MCF 10A (cell line): ENCODE measurements at regions not wholly inside any gene's neighbourhood (a gene's known extent, or its start where the extent isn't known, plus 50 kb on each side); places are given as distances from the start of the nearest gene placed in this dataset.

Source experiments
- BruUV-seq: library from RNA; stranded (reverse); fragments of 400-500 nt; replicated peaks from 2 replicates; lab custom pipeline; 2021; lab: Mats Ljungman, UMichigan
- CTCF ChIA-PET: fragments of 300-600 bp; sonication (Branson Sonifier 250); formaldehyde crosslinking; extraction: SDS; loops from one replicate; lab custom pipeline; 2021; ENCODE audit warnings: antibody characterized with exemption, inconsistent platforms; lab: Yijun Ruan, JAX
- POLR2A ChIA-PET: fragments of 300-600, 350-650 bp; sonication (Branson Sonifier 250); formaldehyde crosslinking; extraction: SDS; loops from one replicate; lab custom pipeline; 2020; ENCODE audit warnings: antibody characterized with exemption, inconsistent platforms; lab: Yijun Ruan, JAX
- DNase-seq: peaks from one replicate; pipeline ENCODE4 v3.0.0-alpha.2; 2018; ENCODE audit not compliant: unreplicated experiment
- H3K27ac Mint-ChIP-seq: one replicate; pipeline ENCODE4 v1.8.0; 2022; ENCODE audit warnings: mild to moderate bottlenecking, low read depth, mixed read lengths; ENCODE audit not compliant: unreplicated experiment
- H3K27me3 Mint-ChIP-seq: one replicate; pipeline ENCODE4 v1.8.0; 2022; ENCODE audit warnings: mixed read lengths; ENCODE audit not compliant: insufficient read depth, unreplicated experiment
- H3K36me3 Mint-ChIP-seq: one replicate; pipeline ENCODE4 v1.8.0; 2022; ENCODE audit warnings: mild to moderate bottlenecking, moderate library complexity, mixed read lengths; ENCODE audit not compliant: insufficient read depth, unreplicated experiment
- H3K4me1 Mint-ChIP-seq: one replicate; pipeline ENCODE4 v1.8.0; 2022; ENCODE audit warnings: mixed read lengths; ENCODE audit not compliant: insufficient read depth, unreplicated experiment
- H3K4me3 Mint-ChIP-seq: one replicate; pipeline ENCODE4 v1.8.0; 2022; ENCODE audit warnings: mild to moderate bottlenecking, moderate library complexity, mixed read lengths; ENCODE audit not compliant: unreplicated experiment
- H3K9me3 Mint-ChIP-seq: one replicate; pipeline ENCODE4 v1.8.0; 2022; ENCODE audit warnings: mixed read lengths; ENCODE audit not compliant: unreplicated experiment
- intact Hi-C: fragments of 100-400 bp; cut with micrococcal nuclease; formaldehyde crosslinking; loops from 2 replicates; pipeline ENCODE4 v1.14.1; 2022
- TF ChIP-seq, protein P1 (sequence below): fragments of 200-600 bp; IDR thresholded peaks from one replicate; pipeline ENCODE4 v1.8.0; 2022; ENCODE audit warnings: antibody characterized with exemption, mild to moderate bottlenecking; ENCODE audit not compliant: unreplicated experiment

DNA sequence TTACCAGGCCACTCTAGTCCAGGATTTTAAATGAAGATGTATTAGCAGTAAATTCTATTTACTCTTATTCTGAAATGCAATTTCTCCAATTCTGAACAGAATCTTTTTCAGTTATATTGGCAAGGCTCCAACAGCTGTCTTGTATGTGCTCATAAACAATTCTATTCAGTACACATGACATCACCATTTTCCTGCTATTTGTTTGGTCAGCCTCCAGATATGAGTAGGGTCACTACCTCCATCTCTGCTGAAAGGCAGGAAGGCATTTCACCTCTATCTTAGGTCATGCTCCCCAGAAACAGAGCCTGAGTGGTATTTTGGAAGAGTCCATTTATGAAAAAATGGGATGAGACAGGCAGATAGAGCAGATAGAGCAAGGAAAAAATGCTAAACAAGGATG, 151.1 kb upstream of the ADGRL3 start:
- Mint-ChIP-seq H3K27me3 (no peaks in the 10 kb centered on the region), H3K36me3 (peaks cover 5% of the 10 kb centered on the region), H3K27ac (no peak overlapping the region), H3K4me3 (no peak overlapping the region), H3K4me1 (no peaks in the 10 kb centered on the region), H3K9me3 (no peaks in the 10 kb centered on the region)
- TF ChIP-seq, protein P1, sequence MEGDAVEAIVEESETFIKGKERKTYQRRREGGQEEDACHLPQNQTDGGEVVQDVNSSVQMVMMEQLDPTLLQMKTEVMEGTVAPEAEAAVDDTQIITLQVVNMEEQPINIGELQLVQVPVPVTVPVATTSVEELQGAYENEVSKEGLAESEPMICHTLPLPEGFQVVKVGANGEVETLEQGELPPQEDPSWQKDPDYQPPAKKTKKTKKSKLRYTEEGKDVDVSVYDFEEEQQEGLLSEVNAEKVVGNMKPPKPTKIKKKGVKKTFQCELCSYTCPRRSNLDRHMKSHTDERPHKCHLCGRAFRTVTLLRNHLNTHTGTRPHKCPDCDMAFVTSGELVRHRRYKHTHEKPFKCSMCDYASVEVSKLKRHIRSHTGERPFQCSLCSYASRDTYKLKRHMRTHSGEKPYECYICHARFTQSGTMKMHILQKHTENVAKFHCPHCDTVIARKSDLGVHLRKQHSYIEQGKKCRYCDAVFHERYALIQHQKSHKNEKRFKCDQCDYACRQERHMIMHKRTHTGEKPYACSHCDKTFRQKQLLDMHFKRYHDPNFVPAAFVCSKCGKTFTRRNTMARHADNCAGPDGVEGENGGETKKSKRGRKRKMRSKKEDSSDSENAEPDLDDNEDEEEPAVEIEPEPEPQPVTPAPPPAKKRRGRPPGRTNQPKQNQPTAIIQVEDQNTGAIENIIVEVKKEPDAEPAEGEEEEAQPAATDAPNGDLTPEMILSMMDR = no peak
- no TSS peak for BruUV-seq
- ChIA-PET CTCF (no interaction called here), POLR2A (no interaction called here)
- no peak for DNase-seq
- intact Hi-C loops = no loop called here

DNA sequence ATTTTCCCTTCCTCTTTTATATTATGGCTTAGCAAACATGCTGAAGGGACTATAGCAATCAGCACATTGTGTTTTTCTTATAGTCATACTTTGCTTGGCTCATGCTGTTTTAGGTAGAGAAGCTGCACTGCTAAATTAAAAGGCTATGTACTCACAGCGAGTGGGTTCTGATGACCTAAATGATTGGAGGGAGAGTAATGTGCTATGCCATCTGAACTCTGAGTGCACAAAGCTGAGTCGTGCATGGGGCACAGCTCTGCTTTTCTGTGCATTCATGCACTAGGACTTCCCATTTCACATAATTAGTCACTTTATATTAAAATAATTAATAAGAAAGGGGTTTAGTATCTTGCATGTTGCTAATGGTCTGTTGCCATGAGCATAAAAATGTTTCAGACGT, 132.7 kb upstream of the ADGRL3 start:
- intact Hi-C loops = no loop called here
- CTCF ChIA-PET = interaction anchor here (0.7 kb wide), 1 partner anchor 166 kb away, joined by 3 read pairs; no protein-coding TSS in a partner anchor
- peaks cover 12% of the 10 kb centered on the region for H3K4me1 Mint-ChIP-seq
- no peaks in the 10 kb centered on the region for H3K36me3 Mint-ChIP-seq
- BruUV-seq = no TSS peak
- POLR2A ChIA-PET = no interaction called here
- no peak for DNase-seq
- H3K9me3 Mint-ChIP-seq = no peaks in the 10 kb centered on the region
- no peak overlapping the region for H3K27ac Mint-ChIP-seq
- TF ChIP-seq, protein P1 = no peak
- H3K27me3 Mint-ChIP-seq = no peaks in the 10 kb centered on the region
- H3K4me3 Mint-ChIP-seq = no peak overlapping the region

DNA sequence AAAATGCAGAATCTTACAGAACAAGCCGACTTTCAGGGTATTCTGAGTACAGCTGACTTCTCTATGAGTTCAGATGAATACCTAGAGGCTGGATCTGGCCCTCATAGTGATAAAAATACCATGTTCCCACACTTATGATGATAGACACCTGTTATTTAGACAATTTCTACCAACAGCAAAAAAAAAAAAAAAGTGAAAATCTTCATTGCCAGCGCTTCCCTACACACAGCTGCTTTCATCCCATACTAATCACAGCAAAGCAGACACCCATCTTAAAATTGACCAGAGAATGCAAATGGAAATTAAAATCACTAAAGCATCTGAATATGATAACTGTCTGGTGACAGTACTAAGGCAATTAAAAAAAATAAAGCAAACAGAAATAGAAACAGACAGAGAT, 132.1 kb upstream of the ADGRL3 start:
- ChIA-PET CTCF (interaction anchor here (0.7 kb wide), 1 partner anchor 383 kb away, joined by 3 read pairs; no protein-coding TSS in a partner anchor), POLR2A (no interaction called here)
- intact Hi-C loops = no loop called here
- Mint-ChIP-seq H3K27ac (no peak overlapping the region), H3K27me3 (no peaks in the 10 kb centered on the region), H3K4me1 (peaks cover 12% of the 10 kb centered on the region), H3K4me3 (no peak overlapping the region), H3K9me3 (no peaks in the 10 kb centered on the region), H3K36me3 (no peaks in the 10 kb centered on the region)
- TF ChIP-seq, protein P1 = no peak
- no TSS peak for BruUV-seq
- DNase-seq = no peak

DNA sequence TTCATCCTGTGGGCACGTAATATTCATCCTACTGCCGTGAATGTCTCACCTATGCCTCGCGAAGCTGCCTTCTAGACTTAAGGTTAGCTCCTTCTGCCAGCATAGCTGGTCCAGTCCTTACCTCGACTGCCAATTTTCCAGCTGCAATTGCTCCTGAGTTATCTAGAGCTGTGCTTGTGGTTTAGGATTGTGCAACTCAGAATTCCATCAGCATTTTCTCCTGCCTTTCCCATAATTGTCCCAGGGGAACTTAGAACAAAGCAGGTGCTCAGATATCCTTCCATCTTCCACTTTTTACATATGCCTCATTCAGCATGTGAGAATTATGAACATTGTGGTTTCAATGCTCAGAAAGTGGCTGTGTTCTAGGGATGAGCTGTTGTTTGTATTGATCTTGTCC, 131.4 kb upstream of the ADGRL3 start:
- peak; percentile 88 for DNase-seq
- no peak overlapping the region for H3K27ac Mint-ChIP-seq
- H3K27me3 Mint-ChIP-seq = no peaks in the 10 kb centered on the region
- BruUV-seq = no TSS peak
- TF ChIP-seq, protein P1 = no peak
- intact Hi-C loops = no loop called here
- POLR2A ChIA-PET = interaction anchor here (0.7 kb wide), 1 partner anchor 189 kb away, joined by 3 read pairs; no protein-coding TSS in a partner anchor
- peaks cover 12% of the 10 kb centered on the region for H3K4me1 Mint-ChIP-seq
- no peaks in the 10 kb centered on the region for H3K36me3 Mint-ChIP-seq
- H3K9me3 Mint-ChIP-seq = no peaks in the 10 kb centered on the region
- H3K4me3 Mint-ChIP-seq = no peak overlapping the region
- CTCF ChIA-PET = no interaction called here
